ENCODE measurements at regions not wholly inside any gene's neighbourhood (a gene's known extent, or its start where the extent isn't known, plus 50 kb on each side); places are given as distances from the start of the nearest gene placed in this dataset.

- H3K4me3 ChIP-seq (ENCODE audit: low read length): no peak overlapping the region
- TF ChIP-seq CTCF (conservative IDR thresholded peaks at IDR 0.05; ENCODE audit: low read length): no peak
- peak; percentile 62 for DNase-seq (ENCODE audit: low read depth)
These were observed 264.9 kb upstream of the TPM1 start for GRCh38 chr15:62777671-62778070.

- peak; percentile 58 for DNase-seq (ENCODE audit: low read depth)
- no peak overlapping the region for H3K4me3 ChIP-seq (ENCODE audit: low read length)
- no peak for TF ChIP-seq CTCF (conservative IDR thresholded peaks at IDR 0.05; ENCODE audit: low read length)
These were observed 263.3 kb upstream of the TPM1 start for GRCh38 chr15:62779036-62779770.

- DNase-seq (ENCODE audit: low read depth): no peak
- no peak for TF ChIP-seq CTCF (conservative IDR thresholded peaks at IDR 0.05; ENCODE audit: low read length)
These were observed 262.6 kb upstream of the TPM1 start for GRCh38 chr15:62779899-62780298.

GRCh38 chr15:62781081-62781497 lies 261.5 kb upstream of the TPM1 start:
- no peak for DNase-seq (ENCODE audit: low read depth)
- TF ChIP-seq CTCF (conservative IDR thresholded peaks at IDR 0.05; ENCODE audit: low read length): no peak
- H3K4me3 ChIP-seq (ENCODE audit: low read length): no peak overlapping the region

More at GRCh38 chr15:62779899-62780298, 262.6 kb upstream of the TPM1 start:
- no peak overlapping the region for H3K4me3 ChIP-seq (ENCODE audit: low read length)

GRCh38 chr15:62782071-62782841 lies 260.3 kb upstream of the TPM1 start:
- peak; percentile 93 for DNase-seq (ENCODE audit: low read depth)
- H3K4me3 ChIP-seq (ENCODE audit: low read length): no peak overlapping the region
- TF ChIP-seq CTCF (conservative IDR thresholded peaks at IDR 0.05; ENCODE audit: low read length): peak; percentile 80

- DNase-seq (ENCODE audit: low read depth): peak; percentile 31
- no peak for TF ChIP-seq CTCF (conservative IDR thresholded peaks at IDR 0.05; ENCODE audit: low read length)
- H3K4me3 ChIP-seq (ENCODE audit: low read length): no peak overlapping the region
These were observed 259.7 kb upstream of the TPM1 start for GRCh38 chr15:62782896-62783295.
